Naive thymus-derived CD4-positive, alpha-beta T cell (primary cell): ENCODE measurements at regions not wholly inside any gene's neighbourhood (a gene's known extent, or its start where the extent isn't known, plus 50 kb on each side); places are given as distances from the start of the nearest gene placed in this dataset.

Experiments used
- ATAC-seq: fragments of 150-1000 bp; cut with Tn5 transposase; 2 replicates; pipeline ENCODE4 v1.10.0; 2021; ENCODE audit warnings: mild to moderate bottlenecking, moderate library complexity
- CTCF ChIA-PET: fragments of 350-600 bp; sonication (Branson Sonifier 250); formaldehyde crosslinking; loops from one replicate; lab custom pipeline; 2021; ENCODE audit warnings: antibody characterized with exemption; lab: Charles Lee
- POLR2A ChIA-PET: fragments of 350-600 bp; sonication (Branson Sonifier 250); formaldehyde crosslinking; loops from one replicate; lab custom pipeline; 2021; ENCODE audit warnings: antibody characterized with exemption, inconsistent platforms; lab: Charles Lee
- DNase-seq, 9 donors: peaks; one replicate each; pipeline versions ENCODE4 v3.0.0 to v3.0.0-alpha.2; 2020 to 2022; ENCODE audit warnings: mixed read lengths in 1 of 9
- H3K27ac ChIP-seq: one replicate; pipeline ENCODE4 v1.7.0; 2013; ENCODE audit warnings: mild to moderate bottlenecking, low read depth, low read length, moderate library complexity
- H3K27me3 ChIP-seq, 2 donors: one replicate each; pipeline ENCODE4 v1.7.0; 2013; ENCODE audit warnings: low read length in 2 of 2, mild to moderate bottlenecking in 2 of 2, moderate library complexity in 2 of 2; ENCODE audit not compliant: control insufficient read depth in 2 of 2, insufficient read depth in 2 of 2
- H3K36me3 ChIP-seq, 3 experiments: 1 replicate in 2 of 3; 2 replicates in 1 of 3; pipeline ENCODE4 v1.7.0; 2013; ENCODE audit warnings: low read length in 3 of 3, mild to moderate bottlenecking in 3 of 3, moderate library complexity in 1 of 3; ENCODE audit not compliant: insufficient read depth in 3 of 3, control insufficient read depth in 2 of 3
- H3K4me1 ChIP-seq, 2 donors: one replicate each; pipeline ENCODE4 v1.7.0; 2013; ENCODE audit warnings: low read length in 2 of 2, mild to moderate bottlenecking in 2 of 2, moderate library complexity in 1 of 2; ENCODE audit not compliant: control insufficient read depth in 2 of 2, insufficient read depth in 2 of 2
- H3K4me3 ChIP-seq: 2 replicates; pipeline ENCODE4 v1.7.0; 2013; ENCODE audit warnings: mild to moderate bottlenecking, low read length
- H3K9me3 ChIP-seq, 3 experiments: 1 replicate in 2 of 3; 2 replicates in 1 of 3; pipeline ENCODE4 v1.7.0; 2013; ENCODE audit warnings: low read length in 3 of 3; ENCODE audit not compliant: control insufficient read depth in 2 of 3
- H3K27ac Mint-ChIP-seq, 9 donors: one replicate each; pipeline ENCODE4 v1.8.0; 2020 to 2022; ENCODE audit warnings: mixed read lengths in 9 of 9, mild to moderate bottlenecking in 8 of 9, moderate library complexity in 5 of 9, inconsistent platforms in 2 of 9
- H3K27me3 Mint-ChIP-seq, 5 donors: one replicate each; pipeline ENCODE4 v1.8.0; 2021 to 2022; ENCODE audit warnings: mixed read lengths in 5 of 5, mild to moderate bottlenecking in 1 of 5
- H3K36me3 Mint-ChIP-seq, 5 donors: one replicate each; pipeline ENCODE4 v1.8.0; 2020 to 2022; ENCODE audit warnings: mixed read lengths in 5 of 5, mild to moderate bottlenecking in 3 of 5, inconsistent platforms in 1 of 5
- H3K4me1 Mint-ChIP-seq, 7 donors: one replicate each; pipeline ENCODE4 v1.8.0; 2020 to 2022; ENCODE audit warnings: mixed read lengths in 7 of 7, mild to moderate bottlenecking in 3 of 7, inconsistent platforms in 1 of 7
- H3K4me3 Mint-ChIP-seq, 10 donors: one replicate each; pipeline ENCODE4 v1.8.0; 2020 to 2022; ENCODE audit warnings: mild to moderate bottlenecking in 10 of 10, mixed read lengths in 10 of 10, moderate library complexity in 6 of 10, inconsistent platforms in 2 of 10
- H3K9me3 Mint-ChIP-seq, 11 donors: one replicate each; pipeline ENCODE4 v1.8.0; 2020 to 2022; ENCODE audit warnings: mixed read lengths in 11 of 11, mild to moderate bottlenecking in 4 of 11, inconsistent platforms in 1 of 11, moderate library complexity in 1 of 11
- intact Hi-C, 2 donors: fragments of 100-400 bp; cut with micrococcal nuclease; formaldehyde crosslinking; loops; one replicate each; pipeline ENCODE4 v1.15.1; 2023

GRCh38 chr21:38887749-38888148 is 82.0 kb downstream of the ETS2 start:
- H3K4me1 Mint-ChIP-seq, result no peaks in the 10 kb centered on the region
- POLR2A ChIA-PET, result no interaction called here
- H3K9me3 Mint-ChIP-seq, result peaks cover 9 to 69% (median 23%) of the 10 kb centered on the region in 11 donors
- peaks cover 0 to 18% (median 9%) of the 10 kb centered on the region in 5 donors for H3K36me3 Mint-ChIP-seq
- H3K4me3 ChIP-seq, result no peak overlapping the region
- intact Hi-C loops, result no loop called here
- H3K27ac ChIP-seq, result no peak overlapping the region
- H3K27me3 ChIP-seq, result peaks cover 0 to 3% of the 10 kb centered on the region in 2 donors
- DNase-seq (no peak), ATAC-seq (no peak)
- no peaks in the 10 kb centered on the region for H3K4me1 ChIP-seq
- CTCF ChIA-PET, result no interaction called here
- H3K4me3 Mint-ChIP-seq, result no peak overlapping the region
- no peak overlapping the region for H3K27ac Mint-ChIP-seq
- H3K9me3 ChIP-seq, result peaks cover 0 to 10% (median 0%) of the 10 kb centered on the region in 3 experiments
- H3K36me3 ChIP-seq, result no peaks in the 10 kb centered on the region
- peaks cover 24 to 50% (median 40%) of the 10 kb centered on the region in 5 donors for H3K27me3 Mint-ChIP-seq

DNA sequence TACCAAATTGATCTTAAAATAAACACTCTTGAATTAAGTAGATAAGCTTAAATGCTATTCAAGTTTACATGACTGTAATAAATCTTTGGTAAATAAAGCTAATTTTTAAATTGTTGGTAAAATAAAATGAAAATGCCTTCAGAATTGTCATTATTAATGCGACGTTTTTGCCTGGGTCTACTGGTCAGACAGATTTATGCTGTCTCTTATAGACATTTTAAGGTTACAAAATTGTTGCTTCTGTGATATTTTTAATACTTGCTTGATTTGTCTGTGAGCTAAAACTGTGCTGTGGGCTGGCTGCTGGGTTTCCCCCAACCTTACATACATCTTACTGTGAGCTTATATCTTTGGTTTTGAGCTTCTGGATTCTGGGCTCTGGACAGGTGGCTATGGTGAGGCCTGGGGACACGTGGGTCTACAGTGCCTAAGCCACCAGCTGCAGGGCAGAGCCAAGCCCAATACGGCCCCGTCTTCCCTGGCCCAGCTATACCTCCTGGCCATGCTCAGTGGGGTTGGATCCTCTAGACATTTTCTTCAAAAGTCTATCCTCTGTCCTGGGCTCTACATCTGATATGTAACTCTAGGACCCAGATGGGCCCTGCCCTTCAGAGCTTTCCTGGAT is 81.4 kb downstream of the ETS2 start:
- ATAC-seq, result no peak
- intact Hi-C loops, result no loop called here

DNA sequence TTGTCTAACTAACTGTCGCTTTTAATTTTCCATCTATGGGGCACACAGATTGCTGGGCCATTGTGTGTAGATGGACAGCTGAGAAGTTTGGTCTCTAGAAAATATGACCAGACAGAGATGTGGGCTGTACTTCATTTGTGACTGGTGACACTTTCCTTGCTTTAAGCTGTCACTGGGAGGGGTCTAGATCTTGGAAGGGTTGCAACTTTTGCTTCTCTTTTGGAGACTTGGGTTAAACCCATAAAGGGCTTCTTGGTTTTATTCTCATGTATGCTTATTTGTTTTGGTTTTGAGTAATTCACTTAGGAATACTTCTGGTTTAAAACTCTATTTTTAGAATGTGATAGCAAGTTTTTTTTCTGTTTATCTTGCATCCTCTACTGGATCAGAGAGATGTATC is 80.2 kb downstream of the ETS2 start:
- no peak for ATAC-seq
- CTCF ChIA-PET, result no interaction called here
- H3K27me3 Mint-ChIP-seq, result peaks cover 21 to 50% (median 39%) of the 10 kb centered on the region in 5 donors

More for the DNA sequence above, 81.4 kb downstream of the ETS2 start:
- H3K27me3 ChIP-seq, result peaks cover 0 to 3% of the 10 kb centered on the region in 2 donors
- no peaks in the 10 kb centered on the region for H3K36me3 ChIP-seq
- H3K27ac Mint-ChIP-seq, result no peak overlapping the region
- H3K27ac ChIP-seq, result no peak overlapping the region
- no peaks in the 10 kb centered on the region for H3K4me1 ChIP-seq
- H3K4me3 ChIP-seq, result no peak overlapping the region
- POLR2A ChIA-PET, result no interaction called here
- peaks cover 0 to 18% (median 9%) of the 10 kb centered on the region in 5 donors for H3K36me3 Mint-ChIP-seq
- no peak for DNase-seq
- no peaks in the 10 kb centered on the region for H3K4me1 Mint-ChIP-seq
- H3K9me3 ChIP-seq, result peaks cover 0 to 10% (median 0%) of the 10 kb centered on the region in 3 experiments
- CTCF ChIA-PET, result no interaction called here
- H3K27me3 Mint-ChIP-seq, result peaks cover 21 to 47% (median 37%) of the 10 kb centered on the region in 5 donors
- peaks cover 9 to 74% (median 25%) of the 10 kb centered on the region in 11 donors for H3K9me3 Mint-ChIP-seq
- H3K4me3 Mint-ChIP-seq, result no peak overlapping the region

GRCh38 chr21:38884440-38884839 is 78.7 kb downstream of the ETS2 start:
- H3K27me3 Mint-ChIP-seq, result peaks cover 22 to 39% (median 25%) of the 10 kb centered on the region in 5 donors
- Histone ChIP-seq H3K36me3 (no peaks in the 10 kb centered on the region), H3K9me3 (peaks cover 0 to 10% (median 0%) of the 10 kb centered on the region in 3 experiments), H3K4me3 (no peak overlapping the region), H3K27me3 (peaks cover 0 to 3% of the 10 kb centered on the region in 2 donors), H3K4me1 (no peaks in the 10 kb centered on the region), H3K27ac (no peak overlapping the region)
- no peak overlapping the region for H3K27ac Mint-ChIP-seq
- ChIA-PET CTCF (no interaction called here), POLR2A (no interaction called here)
- DNase-seq (no peak), ATAC-seq (no peak)
- peaks cover 9 to 89% (median 30%) of the 10 kb centered on the region in 11 donors for H3K9me3 Mint-ChIP-seq
- no peak overlapping the region for H3K4me3 Mint-ChIP-seq
- H3K4me1 Mint-ChIP-seq, result no peaks in the 10 kb centered on the region
- peaks cover 0 to 29% (median 9%) of the 10 kb centered on the region in 5 donors for H3K36me3 Mint-ChIP-seq
- intact Hi-C loops, result no loop called here

More for the DNA sequence above, 80.2 kb downstream of the ETS2 start:
- Histone ChIP-seq H3K4me3 (no peak overlapping the region), H3K9me3 (peaks cover 0 to 10% (median 0%) of the 10 kb centered on the region in 3 experiments), H3K4me1 (no peaks in the 10 kb centered on the region), H3K27ac (no peak overlapping the region), H3K27me3 (peaks cover 0 to 3% of the 10 kb centered on the region in 2 donors), H3K36me3 (no peaks in the 10 kb centered on the region)
- Mint-ChIP-seq H3K27ac (no peak overlapping the region), H3K9me3 (peaks cover 9 to 87% (median 28%) of the 10 kb centered on the region in 11 donors), H3K4me1 (no peaks in the 10 kb centered on the region), H3K4me3 (no peak overlapping the region), H3K36me3 (peaks cover 0 to 27% (median 9%) of the 10 kb centered on the region in 5 donors)
- no peak for DNase-seq
- POLR2A ChIA-PET, result no interaction called here
- intact Hi-C loops, result no loop called here

- Histone ChIP-seq H3K27me3 (peaks cover 0 to 3% of the 10 kb centered on the region in 2 donors), H3K4me1 (no peaks in the 10 kb centered on the region), H3K9me3 (peaks cover 0 to 10% (median 0%) of the 10 kb centered on the region in 3 experiments), H3K27ac (no peak overlapping the region), H3K36me3 (no peaks in the 10 kb centered on the region), H3K4me3 (no peak overlapping the region)
- DNase-seq, result no peak
- ChIA-PET CTCF (interaction anchor here (1.0 kb wide), 1 partner anchor 9 kb away, joined by 4 read pairs; no protein-coding TSS in a partner anchor), POLR2A (no interaction called here)
- intact Hi-C loops, result no loop called here
- H3K9me3 Mint-ChIP-seq, result peaks cover 9 to 76% (median 34%) of the 10 kb centered on the region in 11 donors
- no peak overlapping the region for H3K4me3 Mint-ChIP-seq
- H3K27ac Mint-ChIP-seq, result no peak overlapping the region
- peaks cover 0 to 29% (median 9%) of the 10 kb centered on the region in 5 donors for H3K36me3 Mint-ChIP-seq
- peaks cover 12 to 33% (median 19%) of the 10 kb centered on the region in 5 donors for H3K27me3 Mint-ChIP-seq
- ATAC-seq, result no peak
- H3K4me1 Mint-ChIP-seq, result no peaks in the 10 kb centered on the region
These were observed 77.4 kb downstream of the ETS2 start for GRCh38 chr21:38883142-38883541.

GRCh38 chr21:38881131-38881530 is 75.4 kb downstream of the ETS2 start:
- intact Hi-C loops, result no loop called here
- H3K27ac Mint-ChIP-seq, result no peak overlapping the region
- no peak for DNase-seq
- no peaks in the 10 kb centered on the region for H3K4me1 Mint-ChIP-seq
- Histone ChIP-seq H3K27ac (no peak overlapping the region), H3K4me3 (no peak overlapping the region), H3K27me3 (peaks cover 0 to 3% of the 10 kb centered on the region in 2 donors), H3K4me1 (no peaks in the 10 kb centered on the region), H3K36me3 (no peaks in the 10 kb centered on the region), H3K9me3 (no peaks in the 10 kb centered on the region)
- ATAC-seq, result no peak
- ChIA-PET CTCF (no interaction called here), POLR2A (no interaction called here)
- no peak overlapping the region for H3K4me3 Mint-ChIP-seq
- peaks cover 4 to 59% (median 23%) of the 10 kb centered on the region in 11 donors for H3K9me3 Mint-ChIP-seq
- peaks cover 0 to 20% (median 7%) of the 10 kb centered on the region in 5 donors for H3K36me3 Mint-ChIP-seq
- peaks cover 6 to 26% (median 16%) of the 10 kb centered on the region in 5 donors for H3K27me3 Mint-ChIP-seq
